ENCODE measurements at regions not wholly inside any gene's neighbourhood (a gene's known extent, or its start where the extent isn't known, plus 50 kb on each side); places are given as distances from the start of the nearest gene placed in this dataset.

- no peak for TF ChIP-seq SIN3B (IDR thresholded peaks at IDR 0.05; ENCODE audit: low read depth)
- no peak for TF ChIP-seq ZNF217 (CRISPR knock-in tag; IDR thresholded peaks at IDR 0.05)
- no peak for TF ChIP-seq TOE1 (IDR thresholded peaks at IDR 0.05; ENCODE audit: borderline replicate concordance)
- no peak for TF ChIP-seq TOE1 (CRISPR knock-in tag; IDR thresholded peaks at IDR 0.05; ENCODE audit: borderline replicate concordance, low read depth)
- no peak for TF ChIP-seq NFIC (IDR thresholded peaks at IDR 0.05)
- no peak for TF ChIP-seq ARID4B (CRISPR knock-in tag; IDR thresholded peaks at IDR 0.05)
- no peak for TF ChIP-seq ZNF707 (CRISPR knock-in tag; conservative IDR thresholded peaks at IDR 0.05)
- no peak for TF ChIP-seq HDGF (IDR thresholded peaks at IDR 0.05)
- WGBS (ENCODE audit: insufficient coverage, low coverage, missing lambda C conversion rate): 28% methylated on average over 7 of the region's 7 CpGs
- no peaks in the 10 kb centered on the region for H3K4me1 ChIP-seq (replicated peaks in 1 of 2; ENCODE audit: control insufficient read depth in 2 of 2, insufficient read depth in 2 of 2, low read length in 2 of 2)
- FAIRE-seq (no peak), ATAC-seq (no peak), DNase-seq (ENCODE audit: extremely low read depth in 1 of 4, low spot score in 3 of 4) (no peak)
- H3K36me3 ChIP-seq (ENCODE audit: control insufficient read depth, insufficient read depth, low read length): no peaks in the 10 kb centered on the region
- BruUV-seq (replicated peaks): no TSS peak
- no peak overlapping the region for H3K27ac ChIP-seq (ENCODE audit: extremely low read depth, low read depth, low read length)
- no peaks in the 10 kb centered on the region for H3K9me1 ChIP-seq (ENCODE audit: control insufficient read depth, insufficient read depth, low read length)
- in situ Hi-C loops (cut with MboI): no loop called here
- H3K9ac ChIP-seq (ENCODE audit: insufficient read depth in 1 of 2, low read depth in 2 of 2, low read length in 2 of 2): no peak overlapping the region
- H3K9me3 ChIP-seq (replicated peaks; ENCODE audit: control insufficient read depth, insufficient read depth, low read depth, low read length): no peaks in the 10 kb centered on the region
- H3K4me2 ChIP-seq (ENCODE audit: insufficient read depth, low read length): no peak overlapping the region
- H4K20me1 ChIP-seq (replicated peaks; ENCODE audit: control insufficient read depth, insufficient read depth, low read length): no peaks in the 10 kb centered on the region
- no peaks in the 10 kb centered on the region; a peak in 2 of 5 replicates for H3K27me3 ChIP-seq (ENCODE audit: control insufficient read depth in 2 of 2, insufficient read depth in 2 of 2, low read length in 2 of 2)
- H3K4me3 ChIP-seq: no peak overlapping the region
- ChIA-PET POLR2A (interaction anchor here (0.7 kb wide), 1 partner anchor 133 kb away, joined by 3 read pairs; no protein-coding TSS in a partner anchor), CTCF (ENCODE audit: low intra/inter-chr PET ratio) (no interaction called here)
- H3K79me2 ChIP-seq (ENCODE audit: control insufficient read depth, insufficient read depth, low read length): no peaks in the 10 kb centered on the region
- no peak overlapping the region for H2AFZ ChIP-seq (ENCODE audit: low read depth, low read length)
- intact Hi-C loops (cut with micrococcal nuclease): no loop called here
Observed at GRCh38 chr3:150278843-150279381, 129.2 kb upstream of the TSC22D2 start.
